ENCODE measurements at regions not wholly inside any gene's neighbourhood (a gene's known extent, or its start where the extent isn't known, plus 50 kb on each side); places are given as distances from the start of the nearest gene placed in this dataset.

GRCh38 chr14:71684323-71684722 is 247.9 kb upstream of the RGS6 start:
- no peak overlapping the region for H3K9ac ChIP-seq (ENCODE audit: low read depth, low read length)
- WGBS: 96% methylated on average over 15 of the region's 15 CpGs
- H3K4me3 ChIP-seq (ENCODE audit: low read length): no peak overlapping the region
- H3K9me3 ChIP-seq (ENCODE audit: insufficient read depth, low read depth, low read length): no peaks in the 10 kb centered on the region
- H3K36me3 ChIP-seq (ENCODE audit: insufficient read depth, low read length): peaks cover 8% of the 10 kb centered on the region
- H3K27ac ChIP-seq (ENCODE audit: low read depth, low read length): no peak overlapping the region
- no peaks in the 10 kb centered on the region for H3K27me3 ChIP-seq (ENCODE audit: insufficient read depth, low read length)
- H3K4me1 ChIP-seq (ENCODE audit: insufficient read depth, low read length): peaks cover 18% of the 10 kb centered on the region

- 94% methylated on average over 5 of the region's 5 CpGs for WGBS
- Histone ChIP-seq H3K36me3 (ENCODE audit: insufficient read depth, low read length) (peaks cover 12% of the 10 kb centered on the region), H3K4me3 (ENCODE audit: low read length) (no peak overlapping the region), H3K27me3 (ENCODE audit: insufficient read depth, low read length) (no peaks in the 10 kb centered on the region), H3K9ac (ENCODE audit: low read depth, low read length) (no peak overlapping the region), H3K27ac (ENCODE audit: low read depth, low read length) (no peak overlapping the region), H3K9me3 (ENCODE audit: insufficient read depth, low read depth, low read length) (no peaks in the 10 kb centered on the region), H3K4me1 (ENCODE audit: insufficient read depth, low read length) (peaks cover 2% of the 10 kb centered on the region)
These were observed 245.6 kb upstream of the RGS6 start for GRCh38 chr14:71686677-71687076.

- H3K9me3 ChIP-seq (ENCODE audit: insufficient read depth, low read depth, low read length): no peaks in the 10 kb centered on the region
- 89% methylated on average over 1 of the region's 2 CpGs for WGBS
- H3K27me3 ChIP-seq (ENCODE audit: insufficient read depth, low read length): no peaks in the 10 kb centered on the region
- no peaks in the 10 kb centered on the region for H3K4me1 ChIP-seq (ENCODE audit: insufficient read depth, low read length)
- no peak overlapping the region for H3K27ac ChIP-seq (ENCODE audit: low read depth, low read length)
- no peak overlapping the region for H3K4me3 ChIP-seq (ENCODE audit: low read length)
- H3K36me3 ChIP-seq (ENCODE audit: insufficient read depth, low read length): peaks cover 15% of the 10 kb centered on the region
- H3K9ac ChIP-seq (ENCODE audit: low read depth, low read length): no peak overlapping the region
These were observed 244.9 kb upstream of the RGS6 start for GRCh38 chr14:71687166-71687831.

GRCh38 chr14:71688576-71688975 is 243.7 kb upstream of the RGS6 start:
- WGBS: 97% methylated on average over 4 of the region's 4 CpGs
- Histone ChIP-seq H3K9ac (ENCODE audit: low read depth, low read length) (no peak overlapping the region), H3K27ac (ENCODE audit: low read depth, low read length) (no peak overlapping the region), H3K4me3 (ENCODE audit: low read length) (no peak overlapping the region), H3K9me3 (ENCODE audit: insufficient read depth, low read depth, low read length) (no peaks in the 10 kb centered on the region), H3K36me3 (ENCODE audit: insufficient read depth, low read length) (peaks cover 15% of the 10 kb centered on the region), H3K27me3 (ENCODE audit: insufficient read depth, low read length) (no peaks in the 10 kb centered on the region), H3K4me1 (ENCODE audit: insufficient read depth, low read length) (no peaks in the 10 kb centered on the region)

- H3K9ac ChIP-seq (ENCODE audit: low read depth, low read length): no peak overlapping the region
- H3K9me3 ChIP-seq (ENCODE audit: insufficient read depth, low read depth, low read length): no peaks in the 10 kb centered on the region
- H3K27ac ChIP-seq (ENCODE audit: low read depth, low read length): no peak overlapping the region
- no peaks in the 10 kb centered on the region for H3K4me1 ChIP-seq (ENCODE audit: insufficient read depth, low read length)
- no peaks in the 10 kb centered on the region for H3K27me3 ChIP-seq (ENCODE audit: insufficient read depth, low read length)
- H3K36me3 ChIP-seq (ENCODE audit: insufficient read depth, low read length): peaks cover 15% of the 10 kb centered on the region
- 98% methylated on average over 2 of the region's 2 CpGs for WGBS
- H3K4me3 ChIP-seq (ENCODE audit: low read length): no peak overlapping the region
These were observed 241.8 kb upstream of the RGS6 start for GRCh38 chr14:71690478-71690877.

GRCh38 chr14:71692496-71692895 is 239.7 kb upstream of the RGS6 start:
- no peaks in the 10 kb centered on the region for H3K4me1 ChIP-seq (ENCODE audit: insufficient read depth, low read length)
- 94% methylated on average over 4 of the region's 4 CpGs for WGBS
- no peak overlapping the region for H3K4me3 ChIP-seq (ENCODE audit: low read length)
- H3K9me3 ChIP-seq (ENCODE audit: insufficient read depth, low read depth, low read length): no peaks in the 10 kb centered on the region
- peaks cover 7% of the 10 kb centered on the region; the same call in 1 of the 2 replicates for H3K36me3 ChIP-seq (ENCODE audit: insufficient read depth, low read length)
- no peaks in the 10 kb centered on the region for H3K27me3 ChIP-seq (ENCODE audit: insufficient read depth, low read length)
- H3K9ac ChIP-seq (ENCODE audit: low read depth, low read length): no peak overlapping the region
- no peak overlapping the region for H3K27ac ChIP-seq (ENCODE audit: low read depth, low read length)

GRCh38 chr14:71693381-71693780 is 238.8 kb upstream of the RGS6 start:
- WGBS: 95% methylated on average over 6 of the region's 6 CpGs
- Histone ChIP-seq H3K27me3 (ENCODE audit: insufficient read depth, low read length) (no peaks in the 10 kb centered on the region), H3K36me3 (ENCODE audit: insufficient read depth, low read length) (peaks cover 7% of the 10 kb centered on the region; the same call in 1 of the 2 replicates), H3K9me3 (ENCODE audit: insufficient read depth, low read depth, low read length) (no peaks in the 10 kb centered on the region), H3K4me3 (ENCODE audit: low read length) (no peak overlapping the region), H3K27ac (ENCODE audit: low read depth, low read length) (no peak overlapping the region), H3K9ac (ENCODE audit: low read depth, low read length) (no peak overlapping the region), H3K4me1 (ENCODE audit: insufficient read depth, low read length) (no peaks in the 10 kb centered on the region)

GRCh38 chr14:71694591-71695530 is 237.4 kb upstream of the RGS6 start:
- H3K27me3 ChIP-seq (ENCODE audit: insufficient read depth, low read length): no peaks in the 10 kb centered on the region
- H3K9ac ChIP-seq (ENCODE audit: low read depth, low read length): no peak overlapping the region
- no peak overlapping the region for H3K4me3 ChIP-seq (ENCODE audit: low read length)
- H3K9me3 ChIP-seq (ENCODE audit: insufficient read depth, low read depth, low read length): no peaks in the 10 kb centered on the region
- no peak overlapping the region for H3K27ac ChIP-seq (ENCODE audit: low read depth, low read length)
- no peaks in the 10 kb centered on the region for H3K4me1 ChIP-seq (ENCODE audit: insufficient read depth, low read length)
- peaks cover 22% of the 10 kb centered on the region for H3K36me3 ChIP-seq (ENCODE audit: insufficient read depth, low read length)
- 90% methylated on average over 8 of the region's 8 CpGs for WGBS

GRCh38 chr14:71695611-71696350 is 236.4 kb upstream of the RGS6 start:
- Histone ChIP-seq H3K9me3 (ENCODE audit: insufficient read depth, low read depth, low read length) (no peaks in the 10 kb centered on the region), H3K27me3 (ENCODE audit: insufficient read depth, low read length) (no peaks in the 10 kb centered on the region), H3K4me3 (ENCODE audit: low read length) (no peak overlapping the region), H3K9ac (ENCODE audit: low read depth, low read length) (no peak overlapping the region), H3K27ac (ENCODE audit: low read depth, low read length) (no peak overlapping the region), H3K4me1 (ENCODE audit: insufficient read depth, low read length) (no peaks in the 10 kb centered on the region), H3K36me3 (ENCODE audit: insufficient read depth, low read length) (peaks cover 20% of the 10 kb centered on the region)
- 93% methylated on average over 5 of the region's 6 CpGs for WGBS

- H3K36me3 ChIP-seq (ENCODE audit: insufficient read depth, low read length): peaks cover 26% of the 10 kb centered on the region
- 0 out of 2 replicates have a peak, but pooled peaks cover under 1% of the 10 kb centered on the region for H3K4me1 ChIP-seq (ENCODE audit: insufficient read depth, low read length)
- H3K9ac ChIP-seq (ENCODE audit: low read depth, low read length): no peak overlapping the region
- no peak overlapping the region for H3K4me3 ChIP-seq (ENCODE audit: low read length)
- H3K27ac ChIP-seq (ENCODE audit: low read depth, low read length): no peak overlapping the region
- 97% methylated on average over 4 of the region's 4 CpGs for WGBS
- H3K27me3 ChIP-seq (ENCODE audit: insufficient read depth, low read length): no peaks in the 10 kb centered on the region
- H3K9me3 ChIP-seq (ENCODE audit: insufficient read depth, low read depth, low read length): no peaks in the 10 kb centered on the region
These were observed 234.2 kb upstream of the RGS6 start for GRCh38 chr14:71698027-71698426.

GRCh38 chr14:71698673-71699072 is 233.6 kb upstream of the RGS6 start:
- 98% methylated on average over 4 of the region's 4 CpGs for whole genome bisulfite sequencing
- H3K4me1 ChIP-seq (ENCODE audit: insufficient read depth, low read length): 0 out of 2 replicates have a peak, but pooled peaks cover 5% of the 10 kb centered on the region
- H3K27ac ChIP-seq (ENCODE audit: low read depth, low read length): no peak overlapping the region
- H3K27me3 ChIP-seq (ENCODE audit: insufficient read depth, low read length): no peaks in the 10 kb centered on the region
- H3K36me3 ChIP-seq (ENCODE audit: insufficient read depth, low read length): peaks cover 26% of the 10 kb centered on the region
- H3K4me3 ChIP-seq (ENCODE audit: low read length): no peak overlapping the region
- no peak overlapping the region for H3K9ac ChIP-seq (ENCODE audit: low read depth, low read length)
- no peaks in the 10 kb centered on the region for H3K9me3 ChIP-seq (ENCODE audit: insufficient read depth, low read depth, low read length)
